ENCODE measurements at regions not wholly inside any gene's neighbourhood (a gene's known extent, or its start where the extent isn't known, plus 50 kb on each side); places are given as distances from the start of the nearest gene placed in this dataset.
A peak's percentile ranks its signal among the peaks of the same experiment; 100 is the strongest.

DNA sequence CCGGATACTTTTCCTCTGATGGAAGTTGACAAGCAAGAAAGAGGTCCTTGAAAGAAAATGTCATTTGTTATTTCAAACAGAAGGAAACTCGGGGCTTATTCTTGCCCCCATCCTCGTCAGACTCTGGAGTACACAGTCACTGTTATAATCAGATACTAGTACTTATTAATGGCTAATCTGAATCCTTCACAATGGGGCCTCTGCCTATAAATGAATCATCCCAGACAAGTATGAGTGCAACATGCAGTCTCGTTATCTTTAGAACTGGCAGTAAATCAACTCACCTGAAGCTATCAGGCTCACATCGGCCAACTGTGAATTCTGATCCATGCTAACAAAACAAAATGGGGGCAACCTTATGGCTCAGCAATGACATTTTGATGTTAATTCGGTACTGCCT lies 216.7 kb downstream of the GRIN2B start:
- no peak for DNase-seq (ENCODE audit: low read depth)

DNA sequence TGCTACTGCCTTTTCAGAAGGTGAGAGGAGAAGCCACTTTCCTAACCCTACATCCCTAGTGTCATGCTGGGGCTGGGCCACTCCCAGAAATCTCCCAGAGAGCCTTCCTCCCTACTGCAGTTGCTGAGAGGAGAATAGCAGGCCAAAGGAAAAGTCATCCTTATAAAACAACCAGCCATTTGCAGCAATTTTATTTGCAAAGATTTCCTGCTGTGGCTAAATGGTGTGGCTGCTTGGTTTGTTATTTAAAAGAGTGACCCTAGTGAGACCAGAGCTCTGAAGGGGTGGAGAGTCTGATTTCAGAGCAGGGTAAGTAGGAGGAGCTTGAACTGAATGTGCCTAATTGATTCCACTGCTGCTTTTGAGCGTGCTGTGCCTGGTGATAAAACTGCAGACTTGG lies 232.0 kb downstream of the GRIN2B start:
- no peak for DNase-seq (ENCODE audit: low read depth)

DNA sequence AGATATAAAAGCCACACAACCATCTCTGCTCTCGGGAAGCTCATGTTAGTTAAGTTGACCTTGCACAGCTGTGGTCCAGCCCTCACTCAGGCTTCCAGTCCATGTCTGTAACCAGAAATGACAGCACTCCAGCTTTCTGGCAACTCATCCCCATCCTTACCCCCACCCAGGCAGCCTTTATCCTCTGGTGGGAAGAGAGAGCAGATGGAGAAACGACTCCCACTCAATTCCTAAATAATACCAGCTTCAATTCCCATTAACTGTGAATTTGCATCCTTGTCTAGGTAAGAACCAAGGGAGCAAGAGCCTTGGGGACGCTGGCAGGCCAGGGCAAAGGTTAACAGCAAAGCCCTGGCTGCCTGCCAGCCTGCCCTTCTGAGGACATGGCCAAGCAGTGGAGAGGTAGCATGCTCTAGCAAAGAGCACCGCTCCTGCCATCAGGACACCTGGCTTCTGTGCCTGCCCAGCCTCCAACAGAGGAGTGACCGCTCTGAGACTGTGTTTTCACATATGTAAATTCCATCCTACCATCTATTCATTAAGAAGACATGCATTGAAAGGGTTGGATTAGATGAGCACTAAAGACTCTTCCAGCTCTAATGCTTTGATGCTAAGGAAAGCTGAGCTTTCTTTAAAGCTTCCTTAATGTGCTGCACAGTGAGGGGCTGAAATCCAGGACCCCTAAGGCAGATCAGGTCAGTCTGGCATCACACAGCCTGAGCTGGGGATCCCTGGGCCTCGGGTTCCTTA lies 236.1 kb downstream of the GRIN2B start:
- DNase-seq (ENCODE audit: low read depth): no peak

- no peak for DNase-seq (ENCODE audit: low read depth)
Measured at GRCh38 chr12:13744561-13744960, 236.8 kb downstream of the GRIN2B start.

GRCh38 chr12:13740149-13740545 lies 241.3 kb downstream of the GRIN2B start:
- no peak for DNase-seq (ENCODE audit: low read depth)

GRCh38 chr12:13735734-13736133 lies 245.7 kb downstream of the GRIN2B start:
- DNase-seq (ENCODE audit: low read depth): no peak

- no peak for DNase-seq (ENCODE audit: low read depth)
Measured at GRCh38 chr12:13734584-13735152, 246.7 kb downstream of the GRIN2B start.

GRCh38 chr12:13727707-13728195 lies 253.7 kb downstream of the GRIN2B start:
- peak; percentile 65 for DNase-seq (ENCODE audit: low read depth)

- no peak for DNase-seq (ENCODE audit: low read depth)
Measured at GRCh38 chr12:13725049-13725448, 256.4 kb downstream of the GRIN2B start.

GRCh38 chr12:13724136-13724535 lies 257.3 kb downstream of the GRIN2B start:
- DNase-seq (ENCODE audit: low read depth): no peak

GRCh38 chr12:13719986-13720385 lies 261.4 kb downstream of the GRIN2B start:
- no peak for DNase-seq (ENCODE audit: low read depth)

DNA sequence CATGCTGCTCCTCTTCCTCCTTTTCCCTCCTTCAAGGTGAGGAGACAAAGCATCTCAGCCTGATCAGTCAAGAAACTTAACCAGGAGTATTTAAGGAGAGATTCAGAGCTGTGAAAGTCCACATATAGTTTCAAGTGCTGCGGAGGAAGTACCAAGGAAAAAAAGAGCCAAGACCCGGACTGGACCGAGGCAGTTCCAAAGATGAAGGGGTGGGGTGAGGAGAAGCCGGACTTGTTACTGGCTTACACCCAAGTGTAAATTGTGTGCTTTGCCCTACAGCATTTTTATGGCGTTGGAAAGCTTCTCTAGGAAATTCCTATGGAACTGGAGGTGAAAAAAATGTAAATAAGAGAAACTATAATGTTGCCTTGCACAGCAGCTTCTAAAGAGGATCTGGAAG lies 263.1 kb downstream of the GRIN2B start:
- DNase-seq (ENCODE audit: low read depth): no peak

DNA sequence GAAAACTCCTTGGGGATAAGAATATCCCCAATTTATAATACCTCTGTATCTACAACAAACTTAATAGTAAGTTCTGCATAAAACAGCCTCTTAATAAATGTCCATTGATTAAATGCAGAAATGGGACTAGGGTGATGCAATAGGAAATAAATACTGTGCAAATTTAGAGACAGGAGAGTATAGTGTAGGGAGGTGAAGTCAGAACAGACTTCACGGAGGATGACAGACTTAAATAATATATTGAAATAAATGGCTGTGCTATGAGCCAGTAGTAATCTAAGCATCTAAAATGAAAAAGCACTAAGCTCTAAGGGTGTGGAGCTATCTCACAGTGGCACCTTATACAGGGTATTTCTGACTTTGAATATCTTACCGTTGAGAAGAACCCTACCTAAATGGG lies 265.3 kb downstream of the GRIN2B start:
- DNase-seq (ENCODE audit: low read depth): no peak

- no peak for DNase-seq (ENCODE audit: low read depth)
Measured at GRCh38 chr12:13713556-13714410, 267.6 kb downstream of the GRIN2B start.

DNA sequence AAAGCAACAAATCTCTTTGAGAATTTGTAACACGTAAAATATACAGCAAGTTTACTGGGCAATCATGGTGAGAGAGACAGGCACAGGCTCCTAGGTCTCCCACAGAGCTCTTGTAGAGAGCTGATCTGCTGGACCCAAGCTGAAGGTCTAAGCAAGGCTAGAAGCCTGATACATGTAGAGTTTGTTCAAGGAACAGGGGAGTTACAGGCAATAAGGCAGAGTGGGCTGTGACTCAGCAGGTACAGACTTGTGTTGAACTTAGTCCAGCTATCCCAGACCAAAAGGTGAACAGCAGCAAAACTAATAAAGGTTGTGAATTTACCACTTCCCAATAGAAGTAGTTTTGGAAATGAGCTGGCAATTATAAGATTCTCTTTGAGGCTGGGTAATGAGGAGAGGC lies 273.6 kb downstream of the GRIN2B start:
- no peak for DNase-seq (ENCODE audit: low read depth)

- no peak for DNase-seq (ENCODE audit: low read depth)
Measured at GRCh38 chr12:13702381-13702780, 279.0 kb downstream of the GRIN2B start.

GRCh38 chr12:13701502-13701901 lies 279.9 kb downstream of the GRIN2B start:
- no peak for DNase-seq (ENCODE audit: low read depth)

DNA sequence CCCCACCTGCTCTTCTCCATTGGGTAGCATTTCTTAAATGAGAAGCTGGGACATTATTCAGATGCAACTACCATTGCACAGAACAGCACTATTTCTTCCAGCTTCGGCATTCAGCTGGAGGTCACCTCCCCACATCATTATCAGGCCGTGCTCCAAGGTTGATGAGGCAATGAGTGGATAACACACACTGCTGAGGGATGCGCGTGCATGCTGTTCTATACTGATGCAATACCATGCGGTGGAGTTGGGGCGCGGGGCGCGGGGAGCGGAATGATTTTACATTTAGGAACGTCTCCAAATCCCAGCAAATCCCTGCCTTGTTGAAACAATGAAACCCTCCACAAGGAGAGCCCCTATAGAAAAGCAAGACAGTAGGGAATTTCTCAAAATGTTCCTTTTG lies 283.4 kb downstream of the GRIN2B start:
- DNase-seq (ENCODE audit: low read depth): no peak

DNA sequence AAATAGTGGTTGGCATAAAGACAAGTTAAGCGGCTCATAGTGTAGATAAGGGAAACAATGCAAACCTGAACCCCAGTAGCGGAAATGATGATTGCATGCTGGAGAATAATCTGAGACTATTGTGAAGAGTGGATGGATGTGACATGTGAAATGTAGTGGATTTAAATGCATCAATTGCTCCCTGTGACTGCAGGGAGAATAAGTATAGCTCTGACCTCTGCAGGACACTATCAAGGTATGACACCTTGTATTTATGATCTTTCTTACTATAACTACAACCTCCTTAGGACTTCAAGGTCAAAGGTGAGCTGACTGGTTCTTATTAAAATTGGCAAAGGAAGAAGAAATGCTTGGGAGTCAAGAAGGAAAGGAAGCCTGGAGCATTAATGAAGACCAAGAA lies 285.6 kb downstream of the GRIN2B start:
- DNase-seq (ENCODE audit: low read depth): no peak

GRCh38 chr12:13692332-13692731 lies 289.1 kb downstream of the GRIN2B start:
- DNase-seq (ENCODE audit: low read depth): no peak

- DNase-seq (ENCODE audit: low read depth): no peak
Measured at GRCh38 chr12:13691598-13691997, 289.8 kb downstream of the GRIN2B start.

GRCh38 chr12:13687633-13688032 lies 293.8 kb downstream of the GRIN2B start:
- DNase-seq (ENCODE audit: low read depth): no peak

DNA sequence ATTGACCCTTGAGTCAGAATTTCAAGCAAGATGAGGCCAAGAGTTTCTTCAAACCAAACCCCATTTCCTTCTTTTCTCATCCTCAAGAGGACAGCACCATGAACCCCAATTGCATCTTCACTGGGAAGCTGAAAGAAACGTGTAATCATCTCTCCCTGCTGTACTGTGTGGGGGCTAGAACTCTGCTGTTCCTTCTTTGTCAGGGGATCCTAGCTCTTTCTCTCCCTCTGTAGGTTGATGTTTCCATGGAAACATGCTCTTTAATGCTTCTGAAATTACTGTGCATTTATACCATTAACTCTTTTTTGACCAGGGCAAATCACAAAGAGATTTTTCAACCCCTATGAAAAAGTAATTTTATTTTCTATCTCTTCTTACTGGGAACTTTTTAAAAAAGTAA lies 295.1 kb downstream of the GRIN2B start:
- no peak for DNase-seq (ENCODE audit: low read depth)
